IMR-90 (cell line): ENCODE measurements at regions not wholly inside any gene's neighbourhood (a gene's known extent, or its start where the extent isn't known, plus 50 kb on each side); places are given as distances from the start of the nearest gene placed in this dataset.

ENCODE experiments used
- ATAC-seq: fragments of 200-7000 bp; cut with Tn5 transposase; 2 replicates; pipeline ENCODE4 v1.9.1; 2020; ENCODE audit warnings: low read depth, mild to moderate bottlenecking, moderate library complexity
- BruUV-seq: library from RNA; stranded (reverse); fragments of 400-500 nt; replicated peaks from 2 replicates; lab custom pipeline; 2021; lab: Mats Ljungman, UMichigan
- CTCF ChIA-PET: fragments of 300-600 bp; formaldehyde crosslinking; extraction: SDS; loops from one replicate; lab custom pipeline; 2021; ENCODE audit warnings: antibody characterized with exemption; lab: Yijun Ruan, JAX
- POLR2A ChIA-PET: fragments of 300-600 bp; sonication (Branson Sonifier 250); formaldehyde crosslinking; loops from one replicate; lab custom pipeline; 2022; ENCODE audit warnings: antibody characterized with exemption; ENCODE audit not compliant: unreplicated experiment; lab: Charles Lee
- DNase-seq: peaks from one replicate; pipeline ENCODE4 v3.0.0; 2013
- H2AFZ ChIP-seq: replicated peaks from 2 replicates; pipeline ENCODE3; 2013; ENCODE audit warnings: low read length, mild to moderate bottlenecking; ENCODE audit not compliant: poor library complexity
- H2AK5ac ChIP-seq: 2 replicates; pipeline ENCODE4 v1.6.1; 2013; ENCODE audit warnings: low read depth, low read length, inconsistent platforms
- H2AK9ac ChIP-seq: replicated peaks from 2 replicates; pipeline ENCODE3; 2013; ENCODE audit warnings: mild to moderate bottlenecking, low read depth, low read length, moderate library complexity; ENCODE audit not compliant: poor library complexity
- H2BK120ac ChIP-seq: 2 replicates; pipeline ENCODE4 v1.6.1; 2013; ENCODE audit warnings: low read depth, low read length, inconsistent platforms
- H2BK15ac ChIP-seq: 3 replicates; pipeline ENCODE4 v1.6.1; 2013; ENCODE audit warnings: low read depth, low read length, inconsistent platforms
- H2BK20ac ChIP-seq: 2 replicates; pipeline ENCODE4 v1.6.1; 2013; ENCODE audit warnings: low read depth, mild to moderate bottlenecking, inconsistent platforms, low read length, moderate library complexity
- H2BK5ac ChIP-seq: 2 replicates; pipeline ENCODE4 v1.6.1; 2013; ENCODE audit warnings: mild to moderate bottlenecking, low read depth, low read length, inconsistent platforms; ENCODE audit not compliant: poor library complexity, severe bottlenecking
- H3K14ac ChIP-seq: replicated peaks from 2 replicates; pipeline ENCODE4 v1.6.1; 2013; ENCODE audit warnings: low read depth, low read length, inconsistent platforms
- H3K18ac ChIP-seq: 2 replicates; pipeline ENCODE4 v1.6.1; 2013; ENCODE audit warnings: low read depth, low read length, control low read depth
- H3K23ac ChIP-seq: 2 replicates; pipeline ENCODE4 v1.6.1; 2013; ENCODE audit warnings: low read depth, low read length, inconsistent platforms
- H3K27ac ChIP-seq: 2 replicates; pipeline ENCODE4 v1.5.1; 2013; ENCODE audit warnings: mild to moderate bottlenecking, control low read depth, low read length; ENCODE audit not compliant: insufficient read depth
- H3K27me3 ChIP-seq: 2 replicates; pipeline ENCODE4 v1.6.1; 2013; ENCODE audit warnings: low read length; ENCODE audit not compliant: control insufficient read depth, insufficient read depth
- H3K36me3 ChIP-seq: 2 replicates; pipeline ENCODE4 v1.6.1; 2013; ENCODE audit warnings: low read length, mixed read lengths; ENCODE audit not compliant: control insufficient read depth, insufficient read depth
- H3K4ac ChIP-seq: 2 replicates; pipeline ENCODE4 v1.6.1; 2013; ENCODE audit warnings: low read depth, low read length, inconsistent platforms
- H3K4me1 ChIP-seq: 2 replicates; pipeline ENCODE4 v1.6.1; 2013; ENCODE audit warnings: low read length, mixed read lengths; ENCODE audit not compliant: control insufficient read depth, insufficient read depth
- H3K4me2 ChIP-seq: 2 replicates; pipeline ENCODE4 v1.6.1; 2013; ENCODE audit warnings: low read depth, mild to moderate bottlenecking, control low read depth, low read length, moderate library complexity
- H3K4me3 ChIP-seq: 2 replicates; pipeline ENCODE4 v1.5.1; 2013; ENCODE audit warnings: low read depth, mild to moderate bottlenecking, control low read depth, low read length, moderate library complexity; ENCODE audit not compliant: insufficient read depth
- H3K56ac ChIP-seq: 2 replicates; pipeline ENCODE4 v1.6.1; 2013; ENCODE audit warnings: low read length, inconsistent platforms; ENCODE audit not compliant: insufficient read depth; ENCODE audit errors: extremely low read depth
- H3K79me1 ChIP-seq, 2 experiments: 2 replicates each; pipeline ENCODE4 v1.6.1; 2013; ENCODE audit warnings: low read length in 2 of 2, inconsistent platforms in 1 of 2, low read depth in 1 of 2
- H3K9ac ChIP-seq: 2 replicates; pipeline ENCODE4 v1.6.1; 2013; ENCODE audit warnings: low read depth, low read length, control low read depth
- H3K9me1 ChIP-seq: 2 replicates; pipeline ENCODE4 v1.6.1; 2013; ENCODE audit warnings: low read length, inconsistent platforms; ENCODE audit not compliant: insufficient read depth
- H3K9me3 ChIP-seq: 2 replicates; pipeline ENCODE4 v1.6.1; 2013; ENCODE audit warnings: low read length; ENCODE audit not compliant: control insufficient read depth, insufficient read depth
- H4K20me1 ChIP-seq: 2 replicates; pipeline ENCODE4 v1.6.1; 2013; ENCODE audit warnings: low read length, inconsistent platforms; ENCODE audit not compliant: insufficient read depth
- H4K5ac ChIP-seq: 2 replicates; pipeline ENCODE4 v1.6.1; 2013; ENCODE audit warnings: mild to moderate bottlenecking, low read depth, low read length, control low read depth
- H4K8ac ChIP-seq, 2 experiments: 2 replicates each; pipeline ENCODE4 v1.6.1; 2013; ENCODE audit warnings: low read depth in 2 of 2, low read length in 2 of 2, control low read depth in 1 of 2, inconsistent platforms in 1 of 2
- H4K91ac ChIP-seq: 2 replicates; pipeline ENCODE4 v1.6.1; 2013; ENCODE audit warnings: low read depth, low read length, inconsistent platforms; ENCODE audit not compliant: insufficient read depth
- BHLHE40 ChIP-seq: fragments of 150-350 bp; IDR thresholded peaks from 2 replicates; pipeline ENCODE4 v1.6.1; 2016; ENCODE audit warnings: mild to moderate bottlenecking, low read depth, low read length
- CEBPB ChIP-seq: IDR thresholded peaks from 2 replicates; pipeline ENCODE4 v1.6.1; 2012; ENCODE audit warnings: low read depth, low read length, improper control_type of control experiment
- CHD1 ChIP-seq: IDR thresholded peaks from 2 replicates; pipeline ENCODE4 v1.6.1; 2012; ENCODE audit warnings: low read depth, low read length, improper control_type of control experiment
- CTCF ChIP-seq: conservative IDR thresholded peaks from 2 replicates; pipeline ENCODE4 v1.5.1; 2012; ENCODE audit warnings: mild to moderate bottlenecking, low read depth, low read length, improper control_type of control experiment
- FOS ChIP-seq: fragments of 150-350 bp; IDR thresholded peaks from 2 replicates; pipeline ENCODE4 v1.6.1; 2016; ENCODE audit warnings: low read depth, low read length
- MAFK ChIP-seq: IDR thresholded peaks from 2 replicates; pipeline ENCODE4 v1.6.1; 2012; ENCODE audit warnings: low read depth, low read length, improper control_type of control experiment
- MAZ ChIP-seq: IDR thresholded peaks from 2 replicates; pipeline ENCODE4 v1.6.1; 2012; ENCODE audit warnings: low read depth, mild to moderate bottlenecking, low read length, improper control_type of control experiment, moderate library complexity, borderline replicate concordance
- MXI1 ChIP-seq: IDR thresholded peaks from 2 replicates; pipeline ENCODE4 v1.6.1; 2012; ENCODE audit warnings: low read depth, mild to moderate bottlenecking, low read length, moderate library complexity, borderline replicate concordance
- NFE2L2 ChIP-seq: fragments of 150-350 bp; IDR thresholded peaks from 2 replicates; pipeline ENCODE4 v1.6.1; 2016; ENCODE audit warnings: low read depth, mild to moderate bottlenecking, low read length
- POLR2A ChIP-seq: IDR thresholded peaks from 2 replicates; pipeline ENCODE4 v1.6.1; 2012; ENCODE audit warnings: mild to moderate bottlenecking, low read depth, low read length
- RAD21 ChIP-seq: IDR thresholded peaks from 2 replicates; pipeline ENCODE4 v1.6.1; 2012; ENCODE audit warnings: low read length, improper control_type of control experiment
- RCOR1 ChIP-seq: IDR thresholded peaks from 2 replicates; pipeline ENCODE4 v1.6.1; 2012; ENCODE audit warnings: mild to moderate bottlenecking, low read length, improper control_type of control experiment; ENCODE audit not compliant: insufficient replicate concordance
- RFX5 ChIP-seq: IDR thresholded peaks from 2 replicates; pipeline ENCODE4 v1.8.0; 2012; ENCODE audit warnings: low read depth, mild to moderate bottlenecking, low read length, moderate library complexity
- SMC3 ChIP-seq: fragments of 150-350 bp; IDR thresholded peaks from 2 replicates; pipeline ENCODE4 v1.6.1; 2016; ENCODE audit warnings: low read depth, mild to moderate bottlenecking, antibody characterized with exemption, low read length, moderate library complexity
- WGBS, 2 experiments: methylation state at CpG; one replicate each; pipeline versions ENCODE4 v1.1.5 to v1.1.7; 2013; ENCODE audit warnings: missing lambda C conversion rate in 2 of 2; ENCODE audit not compliant: insufficient read length in 1 of 2; ENCODE audit errors: extremely low coverage in 2 of 2; 5-methylcytosine and 5-hydroxymethylcytosine counted together
- dilution Hi-C: fragments of 300-500 bp; cut with HindIII; formaldehyde crosslinking; loops from one replicate; pipeline ENCODE4 v1.14.3; 2018; ENCODE audit warnings: low sequenced_read_pairs; ENCODE audit not compliant: unreplicated experiment
- in situ Hi-C: fragments of 300-500 bp; cut with MboI; formaldehyde crosslinking; loops from 3 replicates; pipeline ENCODE4 v1.14.3; 2019; ENCODE audit warnings: low sequenced_read_pairs, inconsistent platforms, mixed read lengths
- intact Hi-C: fragments of 100-400 bp; cut with micrococcal nuclease; formaldehyde crosslinking; loops from 2 replicates; pipeline ENCODE4 v1.10.0; 2022
- TF ChIP-seq, protein P1 (sequence below): fragments of 150-350 bp; IDR thresholded peaks from 2 replicates; pipeline ENCODE4 v1.6.1; 2016; ENCODE audit warnings: low read depth, mild to moderate bottlenecking, low read length, moderate library complexity, borderline replicate concordance
- TF ChIP-seq, protein P2 (sequence below): fragments of 150-350 bp; IDR thresholded peaks from 2 replicates; pipeline ENCODE4 v1.6.1; 2017; ENCODE audit warnings: mild to moderate bottlenecking, antibody characterized with exemption, low read length, low read depth

DNA sequence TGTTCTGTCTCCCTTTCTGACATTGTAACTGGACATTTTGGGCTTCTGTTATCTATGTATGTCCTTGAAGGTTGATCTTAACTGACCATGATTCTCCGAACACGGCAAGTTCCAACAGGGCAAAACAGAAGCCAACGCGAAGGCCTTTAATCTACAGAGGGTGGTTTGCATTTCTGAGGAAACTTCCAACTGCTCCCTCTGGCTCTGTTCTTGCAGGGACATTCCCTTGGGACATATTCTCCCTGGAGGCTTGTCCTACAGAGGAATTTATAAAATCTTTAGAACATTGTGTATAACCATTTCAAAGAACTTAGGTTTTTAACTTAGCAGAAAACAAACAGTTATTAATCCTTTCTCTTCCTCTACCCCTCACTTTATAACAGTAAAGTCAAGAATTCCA is 189.0 kb upstream of the CDYL start:
- dilution Hi-C loops: no loop called here
- no TSS peak for BruUV-seq

More for the DNA sequence above, 189.0 kb upstream of the CDYL start:
- H2BK120ac ChIP-seq: no peak overlapping the region
- CTCF ChIA-PET: no interaction called here
- H2AK9ac ChIP-seq: no peak overlapping the region
- H3K18ac ChIP-seq: no peak overlapping the region
- no peak overlapping the region for H3K23ac ChIP-seq
- no peak overlapping the region for H3K14ac ChIP-seq
- WGBS, 2 experiments: no CpG with 5 or more reads among the region's 4 CpGs
- intact Hi-C loops: no loop called here
- in situ Hi-C loops: no loop called here
- no peak overlapping the region for H3K27ac ChIP-seq
- no peak overlapping the region for H4K91ac ChIP-seq
- H3K9ac ChIP-seq: no peak overlapping the region
- POLR2A ChIA-PET: no interaction called here
- DNase-seq: no peak
- no peak overlapping the region for H4K5ac ChIP-seq
- H4K20me1 ChIP-seq: peaks cover 2% of the 10 kb centered on the region; the same call in 1 of the 2 replicates
- H3K9me1 ChIP-seq: peaks cover 11% of the 10 kb centered on the region
- no peak overlapping the region for H2AK5ac ChIP-seq
- no peak overlapping the region for H2AFZ ChIP-seq
- no peak overlapping the region for H4K8ac ChIP-seq
- no peak overlapping the region for H3K4me2 ChIP-seq
- no peak overlapping the region for H2BK20ac ChIP-seq
- no peak overlapping the region for H3K4ac ChIP-seq
- no peak for TF ChIP-seq FOS
- no peak for TF ChIP-seq BHLHE40
- TF ChIP-seq CEBPB: no peak
- TF ChIP-seq SMC3: no peak
- no peak for TF ChIP-seq NFE2L2
- no peak for TF ChIP-seq RCOR1
- no peak for TF ChIP-seq CHD1
- TF ChIP-seq POLR2A: no peak
- TF ChIP-seq MAZ: no peak
- TF ChIP-seq RAD21: no peak
- no peak for TF ChIP-seq CTCF
- no peak for TF ChIP-seq RFX5
- TF ChIP-seq MXI1: no peak
- no peak for TF ChIP-seq MAFK
- TF ChIP-seq, protein P1, sequence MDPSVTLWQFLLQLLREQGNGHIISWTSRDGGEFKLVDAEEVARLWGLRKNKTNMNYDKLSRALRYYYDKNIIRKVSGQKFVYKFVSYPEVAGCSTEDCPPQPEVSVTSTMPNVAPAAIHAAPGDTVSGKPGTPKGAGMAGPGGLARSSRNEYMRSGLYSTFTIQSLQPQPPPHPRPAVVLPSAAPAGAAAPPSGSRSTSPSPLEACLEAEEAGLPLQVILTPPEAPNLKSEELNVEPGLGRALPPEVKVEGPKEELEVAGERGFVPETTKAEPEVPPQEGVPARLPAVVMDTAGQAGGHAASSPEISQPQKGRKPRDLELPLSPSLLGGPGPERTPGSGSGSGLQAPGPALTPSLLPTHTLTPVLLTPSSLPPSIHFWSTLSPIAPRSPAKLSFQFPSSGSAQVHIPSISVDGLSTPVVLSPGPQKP: no peak
- TF ChIP-seq, protein P2, sequence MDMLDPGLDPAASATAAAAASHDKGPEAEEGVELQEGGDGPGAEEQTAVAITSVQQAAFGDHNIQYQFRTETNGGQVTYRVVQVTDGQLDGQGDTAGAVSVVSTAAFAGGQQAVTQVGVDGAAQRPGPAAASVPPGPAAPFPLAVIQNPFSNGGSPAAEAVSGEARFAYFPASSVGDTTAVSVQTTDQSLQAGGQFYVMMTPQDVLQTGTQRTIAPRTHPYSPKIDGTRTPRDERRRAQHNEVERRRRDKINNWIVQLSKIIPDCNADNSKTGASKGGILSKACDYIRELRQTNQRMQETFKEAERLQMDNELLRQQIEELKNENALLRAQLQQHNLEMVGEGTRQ: no peak
- H2BK15ac ChIP-seq: no peak overlapping the region
- H3K9me3 ChIP-seq: no peaks in the 10 kb centered on the region
- ATAC-seq: no peak
- H3K4me1 ChIP-seq: peaks cover 13% of the 10 kb centered on the region
- H3K4me3 ChIP-seq: no peak overlapping the region
- H3K56ac ChIP-seq: no peak overlapping the region
- peaks cover 0 to 3% of the 10 kb centered on the region in 2 experiments; a peak in 1 of 4 replicates for H3K79me1 ChIP-seq
- no peaks in the 10 kb centered on the region for H3K27me3 ChIP-seq
- no peaks in the 10 kb centered on the region for H3K36me3 ChIP-seq
- no peak overlapping the region for H2BK5ac ChIP-seq
